ENCODE measurements at regions not wholly inside any gene's neighbourhood (a gene's known extent, or its start where the extent isn't known, plus 50 kb on each side); places are given as distances from the start of the nearest gene placed in this dataset.

DNA sequence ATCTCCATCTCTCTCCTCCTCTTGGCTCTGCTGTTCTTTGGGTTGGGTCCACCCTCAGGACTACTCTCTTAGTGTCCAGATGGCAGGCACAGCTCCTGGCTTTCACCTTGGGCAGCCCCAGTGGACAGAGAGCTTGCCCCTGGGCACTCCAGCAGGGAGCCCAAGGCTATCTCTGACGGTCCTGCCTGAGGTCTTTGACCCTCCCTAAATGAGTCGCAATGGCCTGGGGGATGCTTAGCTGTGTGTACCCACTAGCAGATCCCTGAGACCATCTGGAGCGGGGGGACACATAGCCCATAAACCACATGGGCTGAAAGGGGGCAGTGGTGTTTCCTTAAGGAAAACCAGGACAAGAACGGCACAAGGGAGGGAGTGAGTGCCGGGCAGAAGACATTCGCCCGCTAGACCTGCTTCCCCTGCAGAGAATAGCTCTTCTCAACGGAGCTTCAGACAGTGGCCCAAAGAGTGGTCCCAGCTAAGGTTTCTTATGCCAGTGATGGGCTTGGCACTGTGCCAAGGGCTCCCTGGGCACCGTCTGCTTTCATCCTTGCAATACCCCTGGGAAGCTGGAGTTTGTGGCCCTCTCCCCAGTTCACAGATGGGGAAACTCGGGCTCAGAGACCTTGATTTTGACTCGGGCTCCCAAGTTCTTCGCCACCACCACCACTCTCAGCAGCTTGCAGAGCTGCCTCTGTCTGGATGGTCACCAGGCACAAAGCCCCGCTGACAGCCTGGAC, 53.9 kb upstream of the ANO1 start (continued):
- TF ChIP-seq, protein P1, sequence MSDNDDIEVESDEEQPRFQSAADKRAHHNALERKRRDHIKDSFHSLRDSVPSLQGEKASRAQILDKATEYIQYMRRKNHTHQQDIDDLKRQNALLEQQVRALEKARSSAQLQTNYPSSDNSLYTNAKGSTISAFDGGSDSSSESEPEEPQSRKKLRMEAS (IDR thresholded peaks at IDR 0.05), result no peak
